DMS53 (cell line): ENCODE measurements at regions not wholly inside any gene's neighbourhood (a gene's known extent, or its start where the extent isn't known, plus 50 kb on each side); places are given as distances from the start of the nearest gene placed in this dataset.

ENCODE experiments used
- DNase-seq: peaks from one replicate; lab custom pipeline; 2025; lab: John Stamatoyannopoulos, UW

DNA sequence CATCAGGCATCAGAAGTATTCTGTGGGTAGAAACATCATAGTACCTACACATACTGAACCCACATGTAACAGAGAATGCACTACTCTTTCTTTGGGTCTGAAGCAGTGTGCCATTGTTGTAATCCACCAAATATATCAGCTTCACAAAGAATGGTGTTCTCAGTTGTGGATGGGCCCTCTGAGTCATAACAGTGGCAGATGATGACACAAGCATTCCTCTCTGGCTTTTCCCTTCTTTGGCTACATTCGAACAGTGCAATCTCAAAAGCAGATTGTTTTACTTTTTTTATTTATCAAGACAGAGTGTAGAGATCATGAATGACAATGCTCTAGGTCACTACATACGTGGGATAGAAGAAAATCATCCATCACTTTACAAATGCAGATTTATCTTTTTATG, 247.2 kb upstream of the EPHA5 start:
- DNase-seq, result no peak

DNA sequence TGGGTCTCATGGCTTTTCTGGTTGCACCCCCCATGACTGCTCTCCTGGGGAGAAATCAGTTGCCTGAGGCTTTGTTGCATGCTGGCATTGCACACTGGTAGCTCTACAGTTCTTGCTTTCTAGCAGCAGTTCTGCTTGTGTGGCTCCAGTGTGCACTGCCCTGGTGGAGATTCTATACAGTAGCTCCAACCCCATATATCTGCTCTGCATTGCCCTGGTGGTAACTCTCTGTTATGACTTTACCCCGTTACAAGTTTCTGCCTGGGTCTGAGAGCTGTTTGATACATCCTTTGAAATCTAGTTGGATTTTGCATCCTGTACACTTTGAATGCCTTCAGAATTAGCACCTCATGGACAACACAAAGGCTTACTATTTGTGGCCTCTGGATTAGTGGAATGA, 241.4 kb upstream of the EPHA5 start:
- DNase-seq, result no peak

DNA sequence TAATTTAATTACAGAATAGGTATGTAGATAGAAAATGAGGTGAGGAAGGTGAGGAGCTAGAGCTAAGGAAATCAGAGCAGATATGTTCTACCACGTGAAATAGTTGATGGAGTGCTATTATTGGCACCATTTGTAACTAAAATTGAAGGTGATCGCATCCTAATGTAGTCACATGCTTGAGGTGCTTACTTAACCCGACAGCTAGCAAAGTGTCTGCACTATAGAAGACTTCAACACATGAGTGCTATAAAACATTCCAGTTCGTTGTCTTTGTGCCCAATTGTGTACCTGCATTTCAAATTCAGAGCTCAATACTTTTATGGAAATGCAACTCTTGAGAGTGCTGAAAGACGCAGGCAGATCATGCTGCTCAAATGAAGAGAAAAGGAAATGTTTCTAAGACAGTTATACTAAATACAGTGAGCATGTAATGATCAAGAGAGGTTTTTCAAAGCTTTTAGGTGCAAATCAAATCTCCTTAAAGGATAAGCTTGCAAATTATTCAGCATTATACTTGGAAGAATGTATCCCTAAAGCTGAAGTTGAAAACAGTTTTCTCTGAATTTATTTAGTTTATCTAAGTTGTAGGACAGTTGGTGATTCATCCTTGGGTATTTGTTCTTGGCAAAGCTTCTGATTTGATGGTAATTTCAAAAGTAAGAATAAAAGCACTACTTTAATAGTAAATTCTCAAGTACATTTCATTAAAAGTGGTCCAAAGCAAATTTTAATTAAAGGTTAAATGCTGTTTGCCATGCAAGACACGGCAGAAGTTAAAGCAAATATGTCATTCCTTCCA, 223.9 kb upstream of the EPHA5 start:
- no peak for DNase-seq

DNA sequence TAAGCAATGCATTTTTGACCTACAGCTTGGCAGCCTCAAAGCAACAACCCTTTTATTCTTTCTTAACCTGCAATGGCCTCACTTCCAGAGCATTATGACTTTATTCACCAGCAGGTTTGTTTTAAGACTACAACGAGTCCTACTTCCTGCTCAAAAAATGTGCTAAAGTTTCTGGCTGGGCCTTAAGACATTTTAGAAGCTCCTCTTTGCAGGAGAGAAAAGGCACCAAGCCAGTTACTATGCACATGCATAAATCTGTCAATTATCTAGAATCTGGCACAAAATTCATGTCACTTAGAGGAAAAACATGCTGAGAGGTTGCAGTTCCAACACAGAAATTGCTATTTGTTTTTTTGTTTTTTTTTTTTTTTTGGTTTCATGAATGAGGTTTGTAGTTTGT, 223.0 kb upstream of the EPHA5 start:
- DNase-seq, result no peak

DNA sequence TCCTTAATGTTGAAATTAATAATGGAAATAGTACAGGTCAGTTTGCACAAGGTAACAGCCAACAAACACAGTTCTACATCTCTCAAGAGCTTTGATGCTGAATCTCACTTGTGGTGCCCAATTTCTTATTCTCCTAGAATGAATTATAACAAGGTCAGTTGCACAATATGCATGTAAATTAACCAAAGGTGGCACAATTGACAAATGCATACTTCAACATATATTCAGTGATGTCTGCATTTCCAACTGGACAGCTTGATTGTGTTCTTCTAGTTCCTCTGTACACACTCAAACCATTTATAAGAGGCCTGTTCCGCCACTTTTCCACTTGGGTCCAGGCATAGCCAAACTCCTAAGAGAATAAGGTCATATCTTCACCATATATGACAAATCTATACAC, 210.3 kb upstream of the EPHA5 start:
- DNase-seq, result peak; percentile 53

DNA sequence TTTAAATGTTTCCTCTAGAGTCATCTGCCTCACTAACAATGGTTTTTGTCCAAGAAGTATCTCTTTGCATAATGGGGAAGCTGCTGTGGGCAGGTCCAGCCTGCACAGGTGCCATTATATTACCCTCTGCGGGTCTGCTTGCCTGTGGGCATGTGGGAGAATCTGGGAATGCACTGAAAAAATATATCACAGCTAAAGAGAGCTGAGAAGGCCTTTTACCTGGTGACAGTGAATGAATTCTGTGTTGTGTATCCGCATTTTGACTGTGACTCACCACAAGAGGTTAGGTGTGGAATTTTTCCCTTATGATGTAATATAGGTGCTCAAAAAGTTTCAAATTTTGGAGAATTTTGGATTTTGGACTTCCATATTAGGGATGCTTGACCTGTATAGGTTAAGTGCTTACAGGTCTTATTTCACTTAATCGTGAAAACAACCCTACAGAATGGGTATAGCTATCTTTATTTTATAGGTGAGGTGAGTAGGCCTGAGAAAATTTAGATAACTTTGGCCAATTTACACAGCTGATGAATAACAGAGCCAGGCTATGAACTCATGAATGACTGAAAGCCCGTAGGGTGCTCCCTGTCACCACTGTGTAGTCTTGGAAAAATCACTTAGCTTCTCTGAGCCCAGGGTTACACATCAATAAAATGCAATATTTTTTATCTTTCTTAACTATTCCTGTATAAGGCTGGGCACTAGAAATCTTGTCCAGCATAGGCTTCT, 198.0 kb upstream of the EPHA5 start:
- no peak for DNase-seq

DNA sequence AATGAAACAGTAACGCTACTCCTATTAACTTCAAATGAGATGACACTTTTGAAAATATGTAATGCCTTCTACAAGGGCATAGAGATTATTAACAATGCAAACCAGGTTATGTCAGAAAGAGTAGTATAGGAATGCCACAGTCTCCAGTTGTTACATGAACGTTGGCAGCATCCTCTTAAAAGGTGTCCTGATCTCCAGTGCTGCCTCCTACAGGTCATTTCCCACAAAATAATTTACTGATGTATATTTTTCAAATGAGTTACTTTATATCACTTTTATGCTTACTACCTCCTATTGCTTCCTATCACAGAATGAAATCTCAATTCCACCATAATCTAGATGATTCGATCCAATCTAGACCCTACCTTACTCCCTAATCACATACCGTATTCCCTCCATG, 195.2 kb upstream of the EPHA5 start:
- DNase-seq, result peak; percentile 55

DNA sequence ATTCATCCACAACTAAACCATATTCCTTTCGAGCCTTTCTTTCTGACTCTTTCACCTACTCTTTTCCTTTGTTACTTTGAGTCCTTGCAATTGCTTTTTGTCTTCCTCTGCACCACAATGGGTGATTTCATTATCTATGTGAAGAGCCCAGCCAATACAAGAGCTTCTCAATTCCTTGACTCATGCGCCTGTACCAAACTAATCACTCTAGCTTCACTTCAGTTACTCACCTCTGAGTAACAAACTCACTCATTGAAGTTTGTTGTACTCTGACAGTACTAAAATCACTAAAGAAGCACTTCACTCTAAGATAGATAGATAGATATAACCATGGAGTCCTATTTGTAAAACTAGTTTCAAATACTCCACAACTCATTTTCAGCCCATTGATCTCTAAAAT, 191.7 kb upstream of the EPHA5 start:
- no peak for DNase-seq

DNA sequence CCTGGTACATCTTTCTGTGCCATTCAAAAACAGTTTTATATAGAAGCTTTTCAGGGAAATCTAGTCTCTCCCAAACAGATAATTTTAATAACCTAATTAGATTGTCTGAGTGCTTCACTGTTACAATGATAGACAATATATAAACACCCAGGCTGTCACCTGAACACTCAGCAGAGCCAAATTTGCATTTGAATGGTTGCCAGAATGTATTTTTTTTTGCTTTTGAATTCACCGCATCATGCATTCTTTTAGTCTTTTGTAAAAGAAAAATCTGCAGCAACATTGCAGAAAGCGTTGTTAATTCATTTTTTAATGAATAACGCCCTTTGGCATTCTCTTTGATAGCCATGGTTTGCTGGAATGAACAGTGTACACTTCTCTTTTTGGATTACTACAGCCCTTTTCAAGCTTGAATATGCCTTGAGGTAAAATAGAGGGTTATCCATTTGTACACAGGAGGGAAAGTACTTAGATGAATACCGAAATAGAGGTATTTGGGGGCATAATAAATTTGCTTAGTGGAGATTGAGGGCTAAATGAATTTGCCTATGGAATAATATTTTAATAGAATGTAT, 175.0 kb upstream of the EPHA5 start:
- DNase-seq, result no peak

DNA sequence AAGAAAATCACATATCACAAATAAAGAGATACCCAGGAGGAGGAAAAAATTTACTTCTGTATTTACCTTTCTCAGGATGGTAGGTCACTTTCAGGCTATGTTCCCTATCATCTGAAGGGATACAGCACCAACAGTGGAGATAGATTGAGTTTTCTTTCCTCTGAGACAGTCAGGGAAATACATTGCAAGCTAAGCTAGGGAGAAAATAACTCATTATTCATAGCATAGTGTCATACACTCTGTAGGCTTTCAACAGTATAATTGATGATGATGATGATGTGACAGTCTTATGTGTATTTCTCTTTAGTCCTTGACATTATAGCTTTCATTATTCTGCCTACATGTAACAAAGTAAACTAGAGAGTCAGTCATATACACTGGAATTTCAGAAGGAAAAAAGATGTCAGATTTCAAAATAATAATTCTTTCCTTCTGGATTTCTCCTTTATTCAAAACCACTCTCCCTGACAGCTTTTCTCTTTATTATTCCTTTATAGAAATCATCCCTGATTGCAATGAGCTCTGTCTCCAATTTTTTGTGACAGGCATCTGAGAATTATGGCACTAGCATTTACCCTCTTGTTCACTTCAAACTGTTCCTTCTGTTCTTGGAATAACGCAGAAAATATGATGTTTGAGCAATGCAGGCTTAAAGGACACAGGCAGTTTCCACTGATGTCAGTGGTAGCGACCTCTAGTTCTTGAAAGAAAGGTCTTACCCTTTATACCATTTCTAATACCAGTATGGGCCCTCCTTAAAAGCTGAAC, 169.1 kb upstream of the EPHA5 start:
- no peak for DNase-seq

DNA sequence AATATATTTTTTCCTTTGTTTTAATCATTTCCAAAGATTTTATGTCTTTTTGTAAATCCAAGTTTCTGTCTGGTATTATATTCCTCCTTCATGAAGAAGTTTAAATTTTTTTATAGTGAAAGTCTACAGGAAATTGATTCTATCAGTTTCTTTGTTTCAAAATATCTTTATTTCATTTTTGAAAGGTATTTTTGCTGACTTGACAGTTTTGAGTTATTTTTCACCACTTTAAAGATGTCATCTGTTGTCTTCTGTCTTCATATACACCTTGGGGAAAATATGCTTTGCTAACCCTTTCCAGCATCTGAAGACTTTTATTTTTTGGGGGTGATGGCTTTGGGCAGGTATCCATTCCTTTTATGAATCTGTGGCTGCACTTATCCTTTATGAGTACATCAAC, 164.4 kb upstream of the EPHA5 start:
- DNase-seq, result no peak

DNA sequence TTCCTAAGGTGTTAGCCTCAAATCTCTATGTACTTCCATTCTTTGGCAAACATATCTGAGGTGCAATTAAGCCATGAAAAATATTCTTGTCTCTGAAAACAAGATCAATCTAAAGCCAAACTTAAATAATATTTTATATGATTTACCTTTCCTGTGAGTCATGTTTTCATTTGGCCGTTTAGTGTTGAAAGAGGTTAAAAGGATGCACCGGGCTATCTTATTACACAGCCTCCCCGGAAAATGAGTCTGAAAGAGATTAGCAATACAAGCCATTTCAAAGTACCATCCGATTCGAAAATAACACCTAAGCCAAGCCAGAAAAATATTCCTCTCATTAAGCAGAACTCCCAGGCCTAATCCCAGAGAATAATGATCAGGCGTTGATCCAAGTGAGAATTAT, 161.5 kb upstream of the EPHA5 start:
- no peak for DNase-seq

DNA sequence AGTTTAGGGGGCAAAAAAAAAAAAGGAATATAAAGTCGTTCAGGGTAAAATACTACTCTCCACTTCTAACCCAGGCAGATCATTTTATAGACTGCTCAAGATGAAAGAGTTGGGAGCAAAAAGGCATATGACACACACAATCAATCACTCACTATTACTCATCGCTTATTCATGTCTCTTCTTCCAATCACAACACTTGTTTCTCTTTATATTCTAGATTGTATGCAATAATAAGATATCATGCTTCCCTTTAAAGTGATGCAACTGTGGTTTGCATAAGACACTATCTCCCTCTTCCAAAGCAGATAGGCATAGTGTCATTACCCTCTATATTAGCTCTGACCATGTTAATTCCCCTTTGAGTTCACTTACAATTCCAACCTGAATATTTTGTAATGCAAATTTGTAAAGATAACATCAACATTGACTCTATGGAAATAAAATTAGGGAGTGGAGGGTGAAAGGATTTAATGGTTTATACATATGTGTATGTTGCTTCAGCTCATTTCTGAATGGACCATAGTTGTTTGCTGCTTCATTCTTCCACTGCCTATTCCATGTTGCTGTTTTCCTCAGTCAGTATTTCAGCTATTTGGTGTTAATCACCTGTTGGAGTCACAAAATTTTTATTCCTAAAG, 154.9 kb upstream of the EPHA5 start:
- no peak for DNase-seq

DNA sequence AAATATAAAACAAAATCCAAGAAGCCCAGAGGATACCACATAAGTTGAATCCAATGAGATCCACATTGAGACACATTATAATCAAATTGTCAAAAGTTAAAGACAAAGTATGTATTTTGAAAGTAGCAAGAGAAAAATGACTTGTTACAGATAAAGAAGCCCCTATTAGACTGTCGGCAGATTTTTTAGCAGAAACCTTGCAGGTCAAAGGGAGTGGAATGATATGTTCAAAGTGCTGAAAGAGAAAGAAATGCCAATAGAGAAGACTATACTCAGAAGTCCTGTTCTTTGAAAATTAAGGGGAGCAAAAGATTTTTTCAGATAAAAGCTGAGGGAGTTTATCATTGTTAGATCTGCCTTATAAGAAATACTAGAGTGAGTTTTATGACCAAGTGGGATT, 148.9 kb upstream of the EPHA5 start:
- no peak for DNase-seq

DNA sequence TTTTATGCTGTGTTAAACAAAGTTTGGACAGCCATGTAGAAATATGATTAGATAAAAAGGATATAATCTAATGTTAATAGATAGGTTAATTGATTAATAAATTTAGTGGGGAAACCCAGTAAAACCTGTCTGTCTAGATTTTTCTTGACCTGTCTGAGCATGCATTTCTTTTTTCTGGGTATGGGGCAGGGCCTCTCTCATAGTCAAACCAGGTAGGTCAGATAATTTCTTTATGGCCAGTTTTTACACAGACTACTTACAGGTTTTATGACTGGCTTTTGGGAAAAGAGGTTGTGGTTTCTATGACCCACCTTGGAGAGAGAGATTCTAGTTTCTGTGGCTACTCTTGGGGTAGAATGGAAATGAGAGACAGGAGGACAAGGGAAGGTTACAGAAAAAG, 135.6 kb upstream of the EPHA5 start:
- no peak for DNase-seq

DNA sequence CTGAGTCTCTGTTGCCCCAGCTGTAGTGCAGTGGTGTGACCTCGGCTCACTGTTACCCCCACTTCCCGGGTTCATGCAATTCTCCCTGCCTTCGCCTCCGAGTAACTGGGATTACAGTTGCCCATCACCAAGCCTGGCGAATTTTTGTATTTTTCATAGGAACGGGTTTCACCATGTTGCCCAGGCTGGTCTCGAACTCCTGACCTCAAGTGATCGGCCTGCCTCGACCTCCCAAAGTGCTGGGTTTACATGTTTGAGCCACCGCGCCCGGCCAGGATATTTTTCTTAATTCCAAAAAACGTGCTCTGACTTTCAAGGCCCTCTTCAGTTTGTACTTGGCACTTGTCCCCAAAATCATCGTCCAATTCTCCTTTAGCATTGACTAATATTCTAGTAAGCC, 129.2 kb upstream of the EPHA5 start:
- DNase-seq, result no peak

DNA sequence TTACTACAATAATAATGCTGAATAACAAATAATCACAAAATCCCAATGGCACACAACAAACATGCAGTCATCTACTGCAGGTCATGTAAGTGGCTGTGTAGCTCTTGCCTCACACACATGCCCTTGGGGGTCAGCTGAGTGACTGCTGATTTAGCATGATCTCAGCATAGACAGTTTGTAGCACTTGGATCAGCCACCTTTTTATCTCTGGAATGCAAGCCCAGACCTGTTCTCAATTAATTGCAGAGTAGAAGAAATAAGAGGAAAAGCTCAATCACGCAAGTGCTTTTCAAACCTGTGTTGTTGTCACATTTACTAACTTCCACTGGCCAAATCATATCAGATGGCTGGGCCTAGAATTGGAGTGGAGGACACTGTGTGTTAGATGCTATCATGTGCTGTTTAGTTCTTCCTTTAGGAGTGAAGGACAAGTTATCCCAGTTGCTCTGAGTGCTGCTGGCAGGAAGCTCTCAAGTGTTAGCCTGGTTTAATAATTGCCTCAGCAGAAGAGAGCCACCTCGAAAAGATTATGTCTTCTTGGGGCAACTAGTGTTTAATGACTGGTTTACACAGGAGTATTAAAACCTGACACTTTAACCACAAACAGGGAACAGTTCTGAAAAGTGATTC, 128.3 kb upstream of the EPHA5 start:
- DNase-seq, result peak; percentile 67

DNA sequence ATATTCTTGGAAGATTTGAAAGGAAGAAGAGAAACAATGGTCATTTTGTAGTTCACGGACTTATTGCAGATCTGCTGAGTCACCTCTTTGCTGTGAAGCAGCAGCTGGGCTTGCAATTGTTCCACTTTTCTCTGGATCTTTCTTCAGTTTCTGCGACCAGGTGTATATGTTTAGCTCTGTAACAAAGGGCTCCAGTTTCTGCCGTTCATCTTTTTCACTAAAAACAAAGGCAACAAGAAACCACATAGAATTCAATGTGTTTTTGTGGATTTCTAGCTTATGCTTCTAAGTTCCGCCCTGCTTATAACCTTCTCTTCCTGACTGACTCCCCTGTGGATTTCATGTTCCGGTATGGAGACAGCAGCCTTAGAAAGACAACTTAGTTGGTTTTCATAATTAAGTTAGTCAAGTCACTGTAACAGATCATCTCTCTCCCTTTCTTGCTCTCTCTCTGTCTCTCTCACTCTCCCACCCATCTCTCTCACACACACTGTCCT, 121.6 kb upstream of the EPHA5 start:
- peak; percentile 47 for DNase-seq

DNA sequence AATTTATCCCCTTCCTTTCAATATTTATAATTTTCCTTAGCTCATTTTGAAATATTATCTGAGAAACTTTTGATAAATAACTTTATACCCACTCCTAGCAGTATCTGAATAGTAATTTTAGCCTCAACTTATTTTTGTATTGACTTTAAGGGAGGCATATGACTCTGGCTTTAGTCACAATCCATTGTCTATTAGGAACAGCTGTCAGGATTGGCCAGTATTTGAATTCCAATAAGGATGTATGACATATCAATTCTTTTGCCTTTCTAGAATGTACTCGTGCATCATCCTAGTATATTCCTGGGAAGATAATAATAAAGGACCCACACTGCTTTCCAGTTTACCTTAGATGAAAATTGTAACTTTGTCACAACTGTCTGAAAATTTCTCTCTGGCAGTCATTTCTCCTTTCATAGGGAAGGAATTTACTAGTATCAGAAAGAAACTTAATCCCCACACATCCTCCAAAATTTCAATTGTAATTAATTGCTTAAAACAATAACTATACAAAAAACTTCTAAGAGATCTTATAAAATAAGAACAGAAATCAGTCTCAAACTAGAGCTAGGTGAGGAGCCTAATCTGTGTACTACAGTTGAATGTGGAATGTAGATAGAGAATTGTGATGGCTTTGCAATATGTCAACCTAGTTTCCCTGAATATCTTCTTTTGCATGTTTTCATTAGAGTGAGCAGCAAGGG, 121.0 kb upstream of the EPHA5 start:
- DNase-seq, result peak; percentile 21

DNA sequence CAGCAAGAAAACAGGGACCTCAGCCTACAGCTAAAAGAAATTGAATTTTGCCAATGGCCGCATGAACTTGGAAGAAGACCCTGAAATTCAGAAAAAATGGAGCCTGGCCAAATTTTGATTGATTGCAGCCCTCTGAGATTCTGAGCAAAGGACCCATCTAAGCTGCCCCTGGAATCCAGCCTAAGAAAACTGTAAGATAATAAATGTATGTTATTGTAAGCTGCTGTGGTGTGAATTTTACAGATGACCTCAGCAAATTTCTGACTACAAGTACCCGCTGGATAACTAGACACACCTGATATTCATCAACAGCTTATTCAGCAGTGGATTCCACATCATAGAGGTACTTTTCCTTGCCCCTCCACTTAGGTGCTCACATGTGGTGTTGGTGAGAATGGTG, 119.5 kb upstream of the EPHA5 start:
- DNase-seq, result no peak

DNA sequence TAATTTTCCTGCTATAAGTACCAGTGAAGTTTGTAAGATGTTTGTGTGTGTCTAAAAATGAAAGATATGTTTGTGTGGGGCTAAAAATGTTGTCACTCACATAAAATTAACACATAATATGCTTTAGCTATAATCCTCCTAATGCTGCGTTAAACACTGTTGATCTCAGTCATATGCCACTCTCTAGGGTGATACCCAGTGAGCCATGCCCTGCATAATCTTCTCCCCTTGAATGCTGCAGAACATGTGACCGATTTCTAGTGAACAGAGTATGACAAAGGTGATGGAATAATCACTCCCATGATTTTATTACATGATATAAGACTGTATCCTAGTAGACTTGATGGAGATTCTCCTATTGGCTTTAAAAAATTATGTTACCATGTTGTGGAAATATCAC, 119.1 kb upstream of the EPHA5 start:
- DNase-seq, result no peak
